NB4 (cell line): ENCODE measurements at regions not wholly inside any gene's neighbourhood (a gene's known extent, or its start where the extent isn't known, plus 50 kb on each side); places are given as distances from the start of the nearest gene placed in this dataset.

ENCODE experiments used
- CTCF ChIP-seq: IDR thresholded peaks from one replicate; pipeline ENCODE4 v1.5.1; 2012; ENCODE audit warnings: low read depth, low read length
- MAX ChIP-seq: IDR thresholded peaks from 2 replicates; pipeline ENCODE4 v1.6.1; 2011; ENCODE audit warnings: low read depth, low read length
- MYC ChIP-seq: IDR thresholded peaks from 2 replicates; pipeline ENCODE4 v1.6.1; 2011; ENCODE audit warnings: low read depth, low read length
- POLR2A ChIP-seq: IDR thresholded peaks from 2 replicates; pipeline ENCODE4 v1.6.1; 2011; ENCODE audit warnings: mild to moderate bottlenecking; ENCODE audit not compliant: insufficient read length; ENCODE audit errors: extremely low read depth

GRCh38 chr1:14332158-14332557, 266.3 kb upstream of the KAZN start:
- TF ChIP-seq POLR2A (no peak), CTCF (no peak), MAX (no peak), MYC (no peak)
